ENCODE measurements at regions not wholly inside any gene's neighbourhood (a gene's known extent, or its start where the extent isn't known, plus 50 kb on each side); places are given as distances from the start of the nearest gene placed in this dataset.

GRCh38 chr10:85194706-85195105, 866.3 kb downstream of the CCSER2 start:
- Mint-ChIP-seq H3K9me3 (ENCODE audit: unreplicated experiment) (no peaks in the 10 kb centered on the region), H3K27me3 (ENCODE audit: low read depth, unreplicated experiment) (no peaks in the 10 kb centered on the region), H3K36me3 (ENCODE audit: low read depth, unreplicated experiment) (no peaks in the 10 kb centered on the region), H3K4me1 (ENCODE audit: low read depth, unreplicated experiment) (no peaks in the 10 kb centered on the region), H3K4me3 (ENCODE audit: unreplicated experiment) (no peak overlapping the region), H3K27ac (ENCODE audit: unreplicated experiment) (no peak overlapping the region)
- no peak overlapping the region for H3K27ac ChIP-seq (ENCODE audit: low read depth, low read length)
- H3K79me2 ChIP-seq (ENCODE audit: insufficient read depth, low read length) = no peaks in the 10 kb centered on the region
- no peaks in the 10 kb centered on the region for H3K36me3 ChIP-seq (ENCODE audit: insufficient read depth, low read length)
- H3K9me3 ChIP-seq (ENCODE audit: insufficient read depth, low read depth, low read length) = no peaks in the 10 kb centered on the region
- no peak for TF ChIP-seq EZH2 (IDR thresholded peaks at IDR 0.05; ENCODE audit: insufficient read depth, low read length)
- TF ChIP-seq, protein P1, sequence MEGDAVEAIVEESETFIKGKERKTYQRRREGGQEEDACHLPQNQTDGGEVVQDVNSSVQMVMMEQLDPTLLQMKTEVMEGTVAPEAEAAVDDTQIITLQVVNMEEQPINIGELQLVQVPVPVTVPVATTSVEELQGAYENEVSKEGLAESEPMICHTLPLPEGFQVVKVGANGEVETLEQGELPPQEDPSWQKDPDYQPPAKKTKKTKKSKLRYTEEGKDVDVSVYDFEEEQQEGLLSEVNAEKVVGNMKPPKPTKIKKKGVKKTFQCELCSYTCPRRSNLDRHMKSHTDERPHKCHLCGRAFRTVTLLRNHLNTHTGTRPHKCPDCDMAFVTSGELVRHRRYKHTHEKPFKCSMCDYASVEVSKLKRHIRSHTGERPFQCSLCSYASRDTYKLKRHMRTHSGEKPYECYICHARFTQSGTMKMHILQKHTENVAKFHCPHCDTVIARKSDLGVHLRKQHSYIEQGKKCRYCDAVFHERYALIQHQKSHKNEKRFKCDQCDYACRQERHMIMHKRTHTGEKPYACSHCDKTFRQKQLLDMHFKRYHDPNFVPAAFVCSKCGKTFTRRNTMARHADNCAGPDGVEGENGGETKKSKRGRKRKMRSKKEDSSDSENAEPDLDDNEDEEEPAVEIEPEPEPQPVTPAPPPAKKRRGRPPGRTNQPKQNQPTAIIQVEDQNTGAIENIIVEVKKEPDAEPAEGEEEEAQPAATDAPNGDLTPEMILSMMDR (IDR thresholded peaks at IDR 0.05; ENCODE audit: insufficient read depth, low read depth, low read length) = no peak
- no peaks in the 10 kb centered on the region for H4K20me1 ChIP-seq (ENCODE audit: insufficient read depth, low read length)
- FAIRE-seq = no peak
- H3K4me3 ChIP-seq (ENCODE audit: insufficient read depth, low read depth, low read length) = no peak overlapping the region
- no peak overlapping the region for H3K9ac ChIP-seq (ENCODE audit: low read length)
- no peak overlapping the region for H3K4me2 ChIP-seq (ENCODE audit: low read length)
- no peaks in the 10 kb centered on the region for H3K27me3 ChIP-seq (ENCODE audit: insufficient read depth, low read length)
- no peaks in the 10 kb centered on the region for H3K4me1 ChIP-seq (ENCODE audit: insufficient read depth, low read length)
- no peak for DNase-seq (ENCODE audit: low read depth)
- H2AFZ ChIP-seq (ENCODE audit: low read depth, low read length) = no peak overlapping the region

GRCh38 chr10:85195596-85195995, 867.2 kb downstream of the CCSER2 start:
- Histone ChIP-seq H3K4me2 (ENCODE audit: low read length) (no peak overlapping the region), H4K20me1 (ENCODE audit: insufficient read depth, low read length) (no peaks in the 10 kb centered on the region), H3K4me1 (ENCODE audit: insufficient read depth, low read length) (no peaks in the 10 kb centered on the region), H3K27me3 (ENCODE audit: insufficient read depth, low read length) (no peaks in the 10 kb centered on the region), H3K9me3 (ENCODE audit: insufficient read depth, low read depth, low read length) (no peaks in the 10 kb centered on the region), H2AFZ (ENCODE audit: low read depth, low read length) (no peak overlapping the region), H3K27ac (ENCODE audit: low read depth, low read length) (no peak overlapping the region), H3K9ac (ENCODE audit: low read length) (no peak overlapping the region), H3K36me3 (ENCODE audit: insufficient read depth, low read length) (no peaks in the 10 kb centered on the region), H3K4me3 (ENCODE audit: insufficient read depth, low read depth, low read length) (no peak overlapping the region), H3K79me2 (ENCODE audit: insufficient read depth, low read length) (no peaks in the 10 kb centered on the region)
- Mint-ChIP-seq H3K9me3 (ENCODE audit: unreplicated experiment) (no peaks in the 10 kb centered on the region), H3K4me1 (ENCODE audit: low read depth, unreplicated experiment) (no peaks in the 10 kb centered on the region), H3K27me3 (ENCODE audit: low read depth, unreplicated experiment) (peaks cover 3% of the 10 kb centered on the region), H3K36me3 (ENCODE audit: low read depth, unreplicated experiment) (no peaks in the 10 kb centered on the region), H3K4me3 (ENCODE audit: unreplicated experiment) (no peak overlapping the region), H3K27ac (ENCODE audit: unreplicated experiment) (no peak overlapping the region)
- FAIRE-seq = no peak
- no peak for DNase-seq (ENCODE audit: low read depth)
- TF ChIP-seq, protein P1 (IDR thresholded peaks at IDR 0.05; ENCODE audit: insufficient read depth, low read depth, low read length) = no peak
- no peak for TF ChIP-seq EZH2 (IDR thresholded peaks at IDR 0.05; ENCODE audit: insufficient read depth, low read length)

GRCh38 chr10:85204814-85205213, 876.4 kb downstream of the CCSER2 start:
- no peak for FAIRE-seq
- Histone ChIP-seq H3K4me2 (ENCODE audit: low read length) (no peak overlapping the region), H3K9ac (ENCODE audit: low read length) (no peak overlapping the region), H3K79me2 (ENCODE audit: insufficient read depth, low read length) (no peaks in the 10 kb centered on the region), H3K4me3 (ENCODE audit: insufficient read depth, low read depth, low read length) (no peak overlapping the region), H3K27ac (ENCODE audit: low read depth, low read length) (no peak overlapping the region), H3K9me3 (ENCODE audit: insufficient read depth, low read depth, low read length) (no peaks in the 10 kb centered on the region), H3K4me1 (ENCODE audit: insufficient read depth, low read length) (no peaks in the 10 kb centered on the region), H4K20me1 (ENCODE audit: insufficient read depth, low read length) (no peaks in the 10 kb centered on the region), H2AFZ (ENCODE audit: low read depth, low read length) (no peak overlapping the region), H3K36me3 (ENCODE audit: insufficient read depth, low read length) (no peaks in the 10 kb centered on the region), H3K27me3 (ENCODE audit: insufficient read depth, low read length) (no peaks in the 10 kb centered on the region)
- Mint-ChIP-seq H3K4me3 (ENCODE audit: unreplicated experiment) (no peak overlapping the region), H3K36me3 (ENCODE audit: low read depth, unreplicated experiment) (no peaks in the 10 kb centered on the region), H3K27me3 (ENCODE audit: low read depth, unreplicated experiment) (peaks cover 3% of the 10 kb centered on the region), H3K9me3 (ENCODE audit: unreplicated experiment) (peaks cover 2% of the 10 kb centered on the region), H3K4me1 (ENCODE audit: low read depth, unreplicated experiment) (no peaks in the 10 kb centered on the region), H3K27ac (ENCODE audit: unreplicated experiment) (no peak overlapping the region)
- TF ChIP-seq EZH2 (IDR thresholded peaks at IDR 0.05; ENCODE audit: insufficient read depth, low read length) = no peak
- TF ChIP-seq, protein P1 (IDR thresholded peaks at IDR 0.05; ENCODE audit: insufficient read depth, low read depth, low read length) = no peak
- DNase-seq (ENCODE audit: low read depth) = no peak
